Nucleus accumbens (tissue), 56 donors: ENCODE measurements at regions not wholly inside any gene's neighbourhood (a gene's known extent, or its start where the extent isn't known, plus 50 kb on each side); places are given as distances from the start of the nearest gene placed in this dataset.
A peak's percentile ranks its signal among the peaks of the same experiment; 100 is the strongest.

Source experiments
- DNase-seq, 56 donors: peaks; one replicate each; lab custom pipeline; 2025; lab: John Stamatoyannopoulos, UW

- DNase-seq: no peak
These were observed 63.4 kb upstream of the BTN3A2 start for GRCh38 chr6:26301638-26302037.

- DNase-seq: no peak
These were observed 61.9 kb upstream of the BTN3A2 start for GRCh38 chr6:26302941-26303559.

- DNase-seq: no peak
These were observed 60.7 kb upstream of the BTN3A2 start for GRCh38 chr6:26304213-26304796.

- DNase-seq: peak in 35 of 56 donors; percentile 3 to 78 (median 29)
These were observed 60.0 kb upstream of the BTN3A2 start for GRCh38 chr6:26304797-26305640.

- no peak for DNase-seq
These were observed 59.4 kb upstream of the BTN3A2 start for GRCh38 chr6:26305641-26305969.

GRCh38 chr6:26306232-26306631 lies 58.8 kb upstream of the BTN3A2 start:
- no peak for DNase-seq

GRCh38 chr6:26307850-26308249 lies 57.1 kb upstream of the BTN3A2 start:
- DNase-seq: no peak

GRCh38 chr6:26309731-26310142 lies 55.3 kb upstream of the BTN3A2 start:
- DNase-seq: no peak

- DNase-seq: peak in 18 of 56 donors; percentile 7 to 54 (median 18)
These were observed 54.0 kb upstream of the BTN3A2 start for GRCh38 chr6:26311012-26311384.

GRCh38 chr6:26311385-26312095 lies 53.5 kb upstream of the BTN3A2 start:
- peak in 25 of 56 donors; percentile 5 to 57 (median 26) for DNase-seq

- peak in 2 of 56 donors; percentile 32 to 50 for DNase-seq
These were observed 52.9 kb upstream of the BTN3A2 start for GRCh38 chr6:26312096-26312463.

GRCh38 chr6:26312501-26313397 lies 52.2 kb upstream of the BTN3A2 start:
- peak in 54 of 56 donors; percentile 5 to 89 (median 65) for DNase-seq
